ENCODE measurements at regions not wholly inside any gene's neighbourhood (a gene's known extent, or its start where the extent isn't known, plus 50 kb on each side); places are given as distances from the start of the nearest gene placed in this dataset.

- Histone ChIP-seq H3K9me3 (ENCODE audit: insufficient read depth, low read length) (no peaks in the 10 kb centered on the region), H3K27me3 (ENCODE audit: insufficient read depth, insufficient read length) (no peaks in the 10 kb centered on the region)
Measured at GRCh38 chr4:96839441-96839840, 999.5 kb downstream of the PDHA2 start.

GRCh38 chr4:96841801-96842200, 1001.9 kb downstream of the PDHA2 start:
- no peak for DNase-seq (ENCODE audit: low read depth, low spot score)
- TF ChIP-seq YY1 (IDR thresholded peaks at IDR 0.05; ENCODE audit: insufficient read depth, insufficient read length) = no peak
- TF ChIP-seq ZNF274 (IDR thresholded peaks at IDR 0.05; ENCODE audit: low read depth, low read length) = no peak
- no peak for TF ChIP-seq SUZ12 (IDR thresholded peaks at IDR 0.05; ENCODE audit: extremely low read depth, insufficient read depth, insufficient read length)
- Histone ChIP-seq H3K36me3 (ENCODE audit: insufficient read depth, insufficient read length, low read length) (no peaks in the 10 kb centered on the region), H3K9ac (ENCODE audit: insufficient read length, low read depth) (no peak overlapping the region), H3K9me3 (ENCODE audit: insufficient read depth, low read length) (no peaks in the 10 kb centered on the region), H3K4me1 (ENCODE audit: insufficient read depth, insufficient read length) (no peaks in the 10 kb centered on the region), H3K27me3 (ENCODE audit: insufficient read depth, insufficient read length) (no peaks in the 10 kb centered on the region), H3K4me3 (ENCODE audit: insufficient read length, low read depth) (no peak overlapping the region)

More at GRCh38 chr4:96839441-96839840, 999.5 kb downstream of the PDHA2 start:
- Histone ChIP-seq H3K36me3 (ENCODE audit: insufficient read depth, insufficient read length, low read length) (no peaks in the 10 kb centered on the region), H3K4me1 (ENCODE audit: insufficient read depth, insufficient read length) (no peaks in the 10 kb centered on the region), H3K4me3 (ENCODE audit: insufficient read length, low read depth) (no peak overlapping the region), H3K9ac (ENCODE audit: insufficient read length, low read depth) (no peak overlapping the region)
- no peak for DNase-seq (ENCODE audit: low read depth, low spot score)
- TF ChIP-seq YY1 (IDR thresholded peaks at IDR 0.05; ENCODE audit: insufficient read depth, insufficient read length) = no peak
- TF ChIP-seq ZNF274 (IDR thresholded peaks at IDR 0.05; ENCODE audit: low read depth, low read length) = no peak
- TF ChIP-seq SUZ12 (IDR thresholded peaks at IDR 0.05; ENCODE audit: extremely low read depth, insufficient read depth, insufficient read length) = no peak

- Histone ChIP-seq H3K27me3 (ENCODE audit: insufficient read depth, insufficient read length) (no peaks in the 10 kb centered on the region), H3K9ac (ENCODE audit: insufficient read length, low read depth) (no peak overlapping the region), H3K4me3 (ENCODE audit: insufficient read length, low read depth) (no peak overlapping the region), H3K4me1 (ENCODE audit: insufficient read depth, insufficient read length) (no peaks in the 10 kb centered on the region), H3K9me3 (ENCODE audit: insufficient read depth, low read length) (no peaks in the 10 kb centered on the region), H3K36me3 (ENCODE audit: insufficient read depth, insufficient read length, low read length) (no peaks in the 10 kb centered on the region)
- no peak for DNase-seq (ENCODE audit: low read depth, low spot score)
- TF ChIP-seq ZNF274 (IDR thresholded peaks at IDR 0.05; ENCODE audit: low read depth, low read length) (no peak), SUZ12 (IDR thresholded peaks at IDR 0.05; ENCODE audit: extremely low read depth, insufficient read depth, insufficient read length) (no peak), YY1 (IDR thresholded peaks at IDR 0.05; ENCODE audit: insufficient read depth, insufficient read length) (no peak)
Measured at GRCh38 chr4:96844858-96845490, 1005.1 kb downstream of the PDHA2 start.

GRCh38 chr4:96845819-96846218, 1005.9 kb downstream of the PDHA2 start:
- Histone ChIP-seq H3K9ac (ENCODE audit: insufficient read length, low read depth) (no peak overlapping the region), H3K4me1 (ENCODE audit: insufficient read depth, insufficient read length) (no peaks in the 10 kb centered on the region), H3K9me3 (ENCODE audit: insufficient read depth, low read length) (no peaks in the 10 kb centered on the region), H3K4me3 (ENCODE audit: insufficient read length, low read depth) (no peak overlapping the region), H3K36me3 (ENCODE audit: insufficient read depth, insufficient read length, low read length) (no peaks in the 10 kb centered on the region), H3K27me3 (ENCODE audit: insufficient read depth, insufficient read length) (no peaks in the 10 kb centered on the region)
- DNase-seq (ENCODE audit: low read depth, low spot score) = no peak
- TF ChIP-seq YY1 (IDR thresholded peaks at IDR 0.05; ENCODE audit: insufficient read depth, insufficient read length) (no peak), SUZ12 (IDR thresholded peaks at IDR 0.05; ENCODE audit: extremely low read depth, insufficient read depth, insufficient read length) (no peak), ZNF274 (IDR thresholded peaks at IDR 0.05; ENCODE audit: low read depth, low read length) (no peak)

GRCh38 chr4:96874657-96875056, 1034.8 kb downstream of the PDHA2 start:
- H3K36me3 ChIP-seq (ENCODE audit: insufficient read depth, insufficient read length, low read length) = no peaks in the 10 kb centered on the region
- H3K4me3 ChIP-seq (ENCODE audit: insufficient read length, low read depth) = no peak overlapping the region
- peaks cover 12% of the 10 kb centered on the region; the same call in 1 of the 2 replicates for H3K9me3 ChIP-seq (ENCODE audit: insufficient read depth, low read length)
- no peak for DNase-seq (ENCODE audit: low read depth, low spot score)
- TF ChIP-seq SUZ12 (IDR thresholded peaks at IDR 0.05; ENCODE audit: extremely low read depth, insufficient read depth, insufficient read length) (no peak), YY1 (IDR thresholded peaks at IDR 0.05; ENCODE audit: insufficient read depth, insufficient read length) (no peak), ZNF274 (IDR thresholded peaks at IDR 0.05; ENCODE audit: low read depth, low read length) (no peak)
- no peak overlapping the region for H3K9ac ChIP-seq (ENCODE audit: insufficient read length, low read depth)
- no peaks in the 10 kb centered on the region for H3K27me3 ChIP-seq (ENCODE audit: insufficient read depth, insufficient read length)
- no peaks in the 10 kb centered on the region for H3K4me1 ChIP-seq (ENCODE audit: insufficient read depth, insufficient read length)

- Histone ChIP-seq H3K36me3 (ENCODE audit: insufficient read depth, insufficient read length, low read length) (no peaks in the 10 kb centered on the region), H3K4me3 (ENCODE audit: insufficient read length, low read depth) (no peak overlapping the region), H3K4me1 (ENCODE audit: insufficient read depth, insufficient read length) (no peaks in the 10 kb centered on the region), H3K9ac (ENCODE audit: insufficient read length, low read depth) (no peak overlapping the region), H3K9me3 (ENCODE audit: insufficient read depth, low read length) (peaks cover 12% of the 10 kb centered on the region; the same call in 1 of the 2 replicates), H3K27me3 (ENCODE audit: insufficient read depth, insufficient read length) (no peaks in the 10 kb centered on the region)
- DNase-seq (ENCODE audit: low read depth, low spot score) = no peak
- no peak for TF ChIP-seq ZNF274 (IDR thresholded peaks at IDR 0.05; ENCODE audit: low read depth, low read length)
- no peak for TF ChIP-seq YY1 (IDR thresholded peaks at IDR 0.05; ENCODE audit: insufficient read depth, insufficient read length)
- TF ChIP-seq SUZ12 (IDR thresholded peaks at IDR 0.05; ENCODE audit: extremely low read depth, insufficient read depth, insufficient read length) = no peak
Measured at GRCh38 chr4:96879527-96879926, 1039.6 kb downstream of the PDHA2 start.

GRCh38 chr4:96887857-96888256, 1048.0 kb downstream of the PDHA2 start:
- no peaks in the 10 kb centered on the region for H3K36me3 ChIP-seq (ENCODE audit: insufficient read depth, insufficient read length, low read length)
- no peak for TF ChIP-seq YY1 (IDR thresholded peaks at IDR 0.05; ENCODE audit: insufficient read depth, insufficient read length)
- no peak for TF ChIP-seq SUZ12 (IDR thresholded peaks at IDR 0.05; ENCODE audit: extremely low read depth, insufficient read depth, insufficient read length)
- TF ChIP-seq ZNF274 (IDR thresholded peaks at IDR 0.05; ENCODE audit: low read depth, low read length) = no peak
- H3K4me1 ChIP-seq (ENCODE audit: insufficient read depth, insufficient read length) = no peaks in the 10 kb centered on the region
- H3K9me3 ChIP-seq (ENCODE audit: insufficient read depth, low read length) = no peaks in the 10 kb centered on the region
- H3K4me3 ChIP-seq (ENCODE audit: insufficient read length, low read depth) = no peak overlapping the region
- DNase-seq (ENCODE audit: low read depth, low spot score) = peak; percentile 11
- H3K27me3 ChIP-seq (ENCODE audit: insufficient read depth, insufficient read length) = no peaks in the 10 kb centered on the region
- no peak overlapping the region for H3K9ac ChIP-seq (ENCODE audit: insufficient read length, low read depth)
